GM23338 (cell line): ENCODE measurements at regions not wholly inside any gene's neighbourhood (a gene's known extent, or its start where the extent isn't known, plus 50 kb on each side); places are given as distances from the start of the nearest gene placed in this dataset.

ENCODE experiments used
- ATAC-seq: fragments of 200-7000 bp; cut with Tn5 transposase; 3 replicates; pipeline ENCODE4 v1.9.1; 2020
- DNase-seq: peaks from one replicate; pipeline ENCODE4 v3.0.0-alpha.2; 2015; ENCODE audit warnings: low spot score
- H2AFZ ChIP-seq: fragments of 200-600 bp; sonication (generic); 2 replicates; pipeline ENCODE4 v1.8.0; 2016; ENCODE audit warnings: antibody characterized with exemption, mild to moderate bottlenecking, moderate library complexity
- H3F3A ChIP-seq: fragments of 200-600 bp; sonication (generic); replicated peaks from 2 replicates; pipeline ENCODE4 v1.8.0; 2017; ENCODE audit warnings: antibody characterized with exemption, mixed run types, low read depth
- H3K27ac ChIP-seq: fragments of 200-600 bp; sonication (generic); 2 replicates; pipeline ENCODE4 v1.6.1; 2016; ENCODE audit warnings: low read depth
- H3K27me3 ChIP-seq: fragments of 200-600 bp; sonication (generic); 2 replicates; pipeline ENCODE4 v1.8.0; 2016; ENCODE audit warnings: mild to moderate bottlenecking, mixed run types, moderate library complexity; ENCODE audit not compliant: insufficient read depth
- H3K36me3 ChIP-seq: fragments of 200-600 bp; sonication (generic); 2 replicates; pipeline ENCODE4 v1.8.0; 2016; ENCODE audit warnings: mild to moderate bottlenecking; ENCODE audit not compliant: insufficient read depth
- H3K4me1 ChIP-seq: fragments of 200-600 bp; sonication (generic); 2 replicates; pipeline ENCODE4 v1.8.0; 2016; ENCODE audit warnings: mild to moderate bottlenecking, moderate library complexity; ENCODE audit not compliant: insufficient read depth
- H3K4me2 ChIP-seq: fragments of 200-600 bp; sonication (generic); 2 replicates; pipeline ENCODE4 v1.7.1; 2017; ENCODE audit warnings: mixed run types
- H3K4me3 ChIP-seq: fragments of 200-600 bp; sonication (generic); 2 replicates; pipeline ENCODE4 v1.6.1; 2016; ENCODE audit warnings: mixed run types
- H3K79me2 ChIP-seq: fragments of 200-600 bp; sonication (generic); replicated peaks from 2 replicates; pipeline ENCODE4 v1.8.0; 2017; ENCODE audit warnings: mild to moderate bottlenecking; ENCODE audit not compliant: insufficient read depth
- H3K9me2 ChIP-seq: fragments of 200-600 bp; sonication (generic); 2 replicates; pipeline ENCODE4 v1.8.0; 2017; ENCODE audit not compliant: insufficient read depth
- H4K20me1 ChIP-seq: fragments of 200-600 bp; sonication (generic); replicated peaks from 2 replicates; pipeline ENCODE4 v1.8.0; 2017; ENCODE audit warnings: mild to moderate bottlenecking; ENCODE audit not compliant: insufficient read depth
- H3K27ac Mint-ChIP-seq: 2 replicates; pipeline ENCODE4 v1.8.0; 2020; ENCODE audit warnings: inconsistent platforms, mild to moderate bottlenecking, moderate library complexity, mixed read lengths
- H3K27me3 Mint-ChIP-seq: 3 replicates; pipeline ENCODE4 v1.8.0; 2022; ENCODE audit warnings: low read depth, mild to moderate bottlenecking, moderate library complexity, mixed read lengths, inconsistent platforms; ENCODE audit not compliant: insufficient read depth, poor library complexity
- H3K36me3 Mint-ChIP-seq: 3 replicates; pipeline ENCODE4 v1.8.0; 2021; ENCODE audit warnings: low read depth, mild to moderate bottlenecking, inconsistent platforms, moderate library complexity, mixed read lengths
- H3K4me1 Mint-ChIP-seq: 3 replicates; pipeline ENCODE4 v1.8.0; 2020; ENCODE audit warnings: mild to moderate bottlenecking, inconsistent platforms, mixed read lengths
- H3K4me3 Mint-ChIP-seq: 3 replicates; pipeline ENCODE4 v1.8.0; 2021; ENCODE audit warnings: moderate library complexity, mild to moderate bottlenecking, inconsistent platforms, mixed read lengths
- H3K9me3 Mint-ChIP-seq: 3 replicates; pipeline ENCODE4 v1.8.0; 2020; ENCODE audit warnings: moderate library complexity, mild to moderate bottlenecking, inconsistent platforms, mixed read lengths
- CREB1 ChIP-seq: fragments of 250-450 bp; sonication (Bioruptor Pico); IDR thresholded peaks from 2 replicates; pipeline ENCODE4 v1.5.0; 2020; ENCODE audit warnings: low read depth, mild to moderate bottlenecking, moderate library complexity
- CTCF ChIP-seq, 2 experiments: fragments of 200-600 bp in 1 of 2; sonication (generic) in 1 of 2; conservative IDR thresholded peaks; 2 replicates each; pipeline versions ENCODE4 v1.5.1 to v1.6.1; 2016 to 2017; ENCODE audit warnings: antibody characterized with exemption in 2 of 2, low read depth in 2 of 2, mild to moderate bottlenecking in 2 of 2, moderate library complexity in 1 of 2
- EZH2 ChIP-seq: fragments of 200-600 bp; sonication (generic); IDR thresholded peaks from one replicate; pipeline ENCODE4 v1.8.0; 2017; ENCODE audit warnings: antibody characterized with exemption, mild to moderate bottlenecking, low read depth; ENCODE audit not compliant: unreplicated experiment
- EZH2phosphoT487 ChIP-seq: fragments of 200-600 bp; sonication (generic); IDR thresholded peaks from one replicate; pipeline ENCODE4 v1.8.1; 2018; ENCODE audit warnings: antibody characterized with exemption; ENCODE audit not compliant: unreplicated experiment
- JUNB ChIP-seq: IDR thresholded peaks from one replicate; pipeline ENCODE4 v1.6.1; 2016; ENCODE audit warnings: antibody characterized with exemption; ENCODE audit not compliant: unreplicated experiment
- POLR2AphosphoS5 ChIP-seq: IDR thresholded peaks from 2 replicates; pipeline ENCODE4 v1.6.1; 2016; ENCODE audit warnings: antibody characterized with exemption, low read depth
- STAT1 ChIP-seq: IDR thresholded peaks from one replicate; pipeline ENCODE4 v1.6.1; 2016; ENCODE audit warnings: antibody characterized with exemption; ENCODE audit not compliant: unreplicated experiment
- ZNF114 ChIP-seq: fragments of 250-450 bp; sonication (Bioruptor Pico); IDR thresholded peaks from 2 replicates; pipeline ENCODE4 v1.5.0; 2020; ENCODE audit warnings: mild to moderate bottlenecking, moderate library complexity
- TF ChIP-seq, protein P1 (sequence below): IDR thresholded peaks from 2 replicates; pipeline ENCODE4 v1.6.1; 2016; ENCODE audit warnings: antibody characterized with exemption
- TF ChIP-seq, protein P2 (sequence below): fragments of 250-450 bp; sonication (Bioruptor Pico); IDR thresholded peaks from 2 replicates; pipeline ENCODE4 v1.5.0; 2020; ENCODE audit warnings: mild to moderate bottlenecking, moderate library complexity

DNA sequence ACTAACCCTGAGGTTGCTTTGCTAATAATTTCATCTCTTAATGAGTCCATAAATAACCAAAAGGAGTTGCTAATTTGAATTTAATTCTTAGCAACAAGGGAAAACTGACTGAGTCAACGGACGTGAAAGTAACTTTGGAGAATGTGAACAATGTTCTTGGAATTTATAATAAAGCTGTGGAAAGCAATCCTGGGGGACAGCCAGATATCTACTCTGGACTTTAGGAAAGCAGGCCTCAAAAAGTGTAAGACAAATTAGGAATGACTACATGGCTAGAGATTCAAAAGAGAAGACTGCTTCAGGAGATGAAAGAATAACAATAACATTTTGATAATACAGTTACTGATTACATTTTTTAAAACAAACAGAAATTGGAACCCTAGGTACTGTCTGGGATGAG is 318.4 kb upstream of the COL8A1 start (continued):
- TF ChIP-seq, protein P1, sequence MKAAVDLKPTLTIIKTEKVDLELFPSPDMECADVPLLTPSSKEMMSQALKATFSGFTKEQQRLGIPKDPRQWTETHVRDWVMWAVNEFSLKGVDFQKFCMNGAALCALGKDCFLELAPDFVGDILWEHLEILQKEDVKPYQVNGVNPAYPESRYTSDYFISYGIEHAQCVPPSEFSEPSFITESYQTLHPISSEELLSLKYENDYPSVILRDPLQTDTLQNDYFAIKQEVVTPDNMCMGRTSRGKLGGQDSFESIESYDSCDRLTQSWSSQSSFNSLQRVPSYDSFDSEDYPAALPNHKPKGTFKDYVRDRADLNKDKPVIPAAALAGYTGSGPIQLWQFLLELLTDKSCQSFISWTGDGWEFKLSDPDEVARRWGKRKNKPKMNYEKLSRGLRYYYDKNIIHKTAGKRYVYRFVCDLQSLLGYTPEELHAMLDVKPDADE, result no peak

DNA sequence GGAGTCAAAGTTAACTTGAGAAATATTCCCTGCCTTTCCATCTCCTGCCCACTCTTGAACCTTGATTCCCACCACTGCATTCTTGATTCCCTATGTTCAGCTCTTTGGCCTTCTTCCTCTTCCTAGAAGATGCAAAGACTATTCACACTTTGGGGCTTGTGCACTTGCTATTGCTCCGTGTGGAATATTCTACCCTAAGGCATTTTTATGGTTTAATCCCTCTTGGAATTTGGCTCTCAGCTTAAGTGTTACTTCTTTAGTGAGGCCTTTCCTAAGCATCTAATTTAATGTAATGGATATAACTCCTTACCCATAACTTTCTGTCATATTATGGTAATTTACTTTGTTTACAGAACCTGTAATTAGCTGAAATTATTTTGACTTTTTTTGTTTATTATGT is 318.9 kb upstream of the COL8A1 start:
- no peak overlapping the region for H3K4me2 ChIP-seq
- no peak for ATAC-seq
- H3K4me3 ChIP-seq, result no peak overlapping the region
- Mint-ChIP-seq H3K27ac (no peak overlapping the region), H3K9me3 (no peaks in the 10 kb centered on the region), H3K27me3 (no peaks in the 10 kb centered on the region), H3K4me3 (no peak overlapping the region), H3K36me3 (no peaks in the 10 kb centered on the region), H3K4me1 (no peaks in the 10 kb centered on the region)
- H3K9me2 ChIP-seq, result peaks cover 3% of the 10 kb centered on the region; the same call in 1 of the 2 replicates
- H3F3A ChIP-seq, result no peaks in the 10 kb centered on the region
- no peaks in the 10 kb centered on the region for H3K36me3 ChIP-seq
- H4K20me1 ChIP-seq, result no peaks in the 10 kb centered on the region
- H2AFZ ChIP-seq, result no peak overlapping the region
- no peaks in the 10 kb centered on the region for H3K27me3 ChIP-seq
- no peak for DNase-seq
- TF ChIP-seq CTCF (conservative IDR thresholded peaks at IDR 0.05; ENCODE audit: low read depth in 2 of 2) (no peak), CREB1 (CRISPR knock-in tag) (no peak), EZH2phosphoT487 (no peak), ZNF114 (CRISPR knock-in tag) (no peak), POLR2AphosphoS5 (no peak), STAT1 (no peak), EZH2 (no peak), JUNB (no peak)
- TF ChIP-seq, protein P2, sequence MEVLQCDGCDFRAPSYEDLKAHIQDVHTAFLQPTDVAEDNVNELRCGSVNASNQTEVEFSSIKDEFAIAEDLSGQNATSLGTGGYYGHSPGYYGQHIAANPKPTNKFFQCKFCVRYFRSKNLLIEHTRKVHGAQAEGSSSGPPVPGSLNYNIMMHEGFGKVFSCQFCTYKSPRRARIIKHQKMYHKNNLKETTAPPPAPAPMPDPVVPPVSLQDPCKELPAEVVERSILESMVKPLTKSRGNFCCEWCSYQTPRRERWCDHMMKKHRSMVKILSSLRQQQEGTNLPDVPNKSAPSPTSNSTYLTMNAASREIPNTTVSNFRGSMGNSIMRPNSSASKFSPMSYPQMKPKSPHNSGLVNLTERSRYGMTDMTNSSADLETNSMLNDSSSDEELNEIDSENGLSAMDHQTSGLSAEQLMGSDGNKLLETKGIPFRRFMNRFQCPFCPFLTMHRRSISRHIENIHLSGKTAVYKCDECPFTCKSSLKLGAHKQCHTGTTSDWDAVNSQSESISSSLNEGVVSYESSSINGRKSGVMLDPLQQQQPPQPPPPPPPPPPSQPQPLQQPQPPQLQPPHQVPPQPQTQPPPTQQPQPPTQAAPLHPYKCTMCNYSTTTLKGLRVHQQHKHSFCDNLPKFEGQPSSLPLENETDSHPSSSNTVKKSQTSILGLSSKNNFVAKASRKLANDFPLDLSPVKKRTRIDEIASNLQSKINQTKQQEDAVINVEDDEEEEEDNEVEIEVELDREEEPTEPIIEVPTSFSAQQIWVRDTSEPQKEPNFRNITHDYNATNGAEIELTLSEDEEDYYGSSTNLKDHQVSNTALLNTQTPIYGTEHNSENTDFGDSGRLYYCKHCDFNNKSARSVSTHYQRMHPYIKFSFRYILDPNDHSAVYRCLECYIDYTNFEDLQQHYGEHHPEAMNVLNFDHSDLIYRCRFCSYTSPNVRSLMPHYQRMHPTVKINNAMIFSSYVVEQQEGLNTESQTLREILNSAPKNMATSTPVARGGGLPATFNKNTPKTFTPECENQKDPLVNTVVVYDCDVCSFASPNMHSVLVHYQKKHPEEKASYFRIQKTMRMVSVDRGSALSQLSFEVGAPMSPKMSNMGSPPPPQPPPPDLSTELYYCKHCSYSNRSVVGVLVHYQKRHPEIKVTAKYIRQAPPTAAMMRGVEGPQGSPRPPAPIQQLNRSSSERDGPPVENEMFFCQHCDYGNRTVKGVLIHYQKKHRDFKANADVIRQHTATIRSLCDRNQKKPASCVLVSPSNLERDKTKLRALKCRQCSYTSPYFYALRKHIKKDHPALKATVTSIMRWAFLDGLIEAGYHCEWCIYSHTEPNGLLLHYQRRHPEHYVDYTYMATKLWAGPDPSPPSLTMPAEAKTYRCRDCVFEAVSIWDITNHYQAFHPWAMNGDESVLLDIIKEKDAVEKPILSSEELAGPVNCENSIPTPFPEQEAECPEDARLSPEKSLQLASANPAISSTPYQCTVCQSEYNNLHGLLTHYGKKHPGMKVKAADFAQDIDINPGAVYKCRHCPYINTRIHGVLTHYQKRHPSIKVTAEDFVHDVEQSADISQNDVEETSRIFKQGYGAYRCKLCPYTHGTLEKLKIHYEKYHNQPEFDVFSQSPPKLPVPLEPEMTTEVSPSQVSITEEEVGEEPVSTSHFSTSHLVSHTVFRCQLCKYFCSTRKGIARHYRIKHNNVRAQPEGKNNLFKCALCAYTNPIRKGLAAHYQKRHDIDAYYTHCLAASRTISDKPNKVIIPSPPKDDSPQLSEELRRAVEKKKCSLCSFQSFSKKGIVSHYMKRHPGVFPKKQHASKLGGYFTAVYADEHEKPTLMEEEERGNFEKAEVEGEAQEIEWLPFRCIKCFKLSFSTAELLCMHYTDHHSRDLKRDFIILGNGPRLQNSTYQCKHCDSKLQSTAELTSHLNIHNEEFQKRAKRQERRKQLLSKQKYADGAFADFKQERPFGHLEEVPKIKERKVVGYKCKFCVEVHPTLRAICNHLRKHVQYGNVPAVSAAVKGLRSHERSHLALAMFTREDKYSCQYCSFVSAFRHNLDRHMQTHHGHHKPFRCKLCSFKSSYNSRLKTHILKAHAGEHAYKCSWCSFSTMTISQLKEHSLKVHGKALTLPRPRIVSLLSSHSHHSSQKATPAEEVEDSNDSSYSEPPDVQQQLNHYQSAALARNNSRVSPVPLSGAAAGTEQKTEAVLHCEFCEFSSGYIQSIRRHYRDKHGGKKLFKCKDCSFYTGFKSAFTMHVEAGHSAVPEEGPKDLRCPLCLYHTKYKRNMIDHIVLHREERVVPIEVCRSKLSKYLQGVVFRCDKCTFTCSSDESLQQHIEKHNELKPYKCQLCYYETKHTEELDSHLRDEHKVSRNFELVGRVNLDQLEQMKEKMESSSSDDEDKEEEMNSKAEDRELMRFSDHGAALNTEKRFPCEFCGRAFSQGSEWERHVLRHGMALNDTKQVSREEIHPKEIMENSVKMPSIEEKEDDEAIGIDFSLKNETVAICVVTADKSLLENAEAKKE (CRISPR knock-in tag), result no peak
- TF ChIP-seq, protein P1, result no peak
- no peak overlapping the region for H3K27ac ChIP-seq
- no peaks in the 10 kb centered on the region for H3K79me2 ChIP-seq
- no peaks in the 10 kb centered on the region for H3K4me1 ChIP-seq
